ENCODE measurements at regions not wholly inside any gene's neighbourhood (a gene's known extent, or its start where the extent isn't known, plus 50 kb on each side); places are given as distances from the start of the nearest gene placed in this dataset.

DNA sequence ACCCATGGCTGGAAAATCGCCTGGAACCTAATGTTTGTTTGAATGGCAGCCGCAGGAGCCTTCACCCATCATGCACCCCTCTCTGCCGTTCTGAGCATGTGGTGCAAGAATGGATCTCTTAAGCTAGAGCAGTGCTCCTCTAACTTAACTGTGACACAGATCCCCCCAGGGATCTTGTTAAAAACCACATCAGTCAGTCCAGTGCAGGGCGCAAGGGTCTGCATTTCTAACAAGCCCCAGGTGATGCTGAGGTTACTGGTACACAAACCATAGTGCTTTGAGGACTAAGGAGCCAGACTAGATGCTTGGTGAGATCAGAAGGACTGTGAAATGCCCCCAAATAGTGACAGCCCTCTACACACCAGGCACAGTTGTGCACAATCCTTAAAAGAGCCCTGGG lies 87.1 kb upstream of the KCTD1 start:
- TF ChIP-seq POLR2A (IDR thresholded peaks at IDR 0.05) (no peak), EP300 (IDR thresholded peaks at IDR 0.05) (no peak), POLR2AphosphoS5 (IDR thresholded peaks at IDR 0.05) (no peak)
- TF ChIP-seq, protein P1, sequence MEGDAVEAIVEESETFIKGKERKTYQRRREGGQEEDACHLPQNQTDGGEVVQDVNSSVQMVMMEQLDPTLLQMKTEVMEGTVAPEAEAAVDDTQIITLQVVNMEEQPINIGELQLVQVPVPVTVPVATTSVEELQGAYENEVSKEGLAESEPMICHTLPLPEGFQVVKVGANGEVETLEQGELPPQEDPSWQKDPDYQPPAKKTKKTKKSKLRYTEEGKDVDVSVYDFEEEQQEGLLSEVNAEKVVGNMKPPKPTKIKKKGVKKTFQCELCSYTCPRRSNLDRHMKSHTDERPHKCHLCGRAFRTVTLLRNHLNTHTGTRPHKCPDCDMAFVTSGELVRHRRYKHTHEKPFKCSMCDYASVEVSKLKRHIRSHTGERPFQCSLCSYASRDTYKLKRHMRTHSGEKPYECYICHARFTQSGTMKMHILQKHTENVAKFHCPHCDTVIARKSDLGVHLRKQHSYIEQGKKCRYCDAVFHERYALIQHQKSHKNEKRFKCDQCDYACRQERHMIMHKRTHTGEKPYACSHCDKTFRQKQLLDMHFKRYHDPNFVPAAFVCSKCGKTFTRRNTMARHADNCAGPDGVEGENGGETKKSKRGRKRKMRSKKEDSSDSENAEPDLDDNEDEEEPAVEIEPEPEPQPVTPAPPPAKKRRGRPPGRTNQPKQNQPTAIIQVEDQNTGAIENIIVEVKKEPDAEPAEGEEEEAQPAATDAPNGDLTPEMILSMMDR (IDR thresholded peaks at IDR 0.05) = no peak
